Adrenal gland (tissue), 9 donors: ENCODE measurements at regions not wholly inside any gene's neighbourhood (a gene's known extent, or its start where the extent isn't known, plus 50 kb on each side); places are given as distances from the start of the nearest gene placed in this dataset.

Experiments
- DNase-seq, 7 donors: peaks; one replicate each; pipeline ENCODE4 v3.0.0-alpha.2; 2019 to 2020
- H3K27ac ChIP-seq, 5 donors: fragments of 200-600 bp; sonication (generic) in 4 of 5; 1 replicate in 3 of 5; 2 replicates in 2 of 5; pipeline versions ENCODE4 v1.5.1 to v1.8.0; 2016 to 2020; ENCODE audit warnings: mild to moderate bottlenecking in 1 of 5
- H3K27me3 ChIP-seq: fragments of 200-600 bp; 2 replicates; pipeline ENCODE4 v1.8.0; 2021
- H3K36me3 ChIP-seq, 2 donors: fragments of 200-600 bp; replicated peaks in 1 of 2; 1 replicate in 1 of 2; 2 replicates in 1 of 2; pipeline versions ENCODE4 v1.5.1 to v1.8.0; 2018 to 2022
- H3K4me1 ChIP-seq, 2 donors: fragments of 200-600 bp; replicated peaks in 1 of 2; 1 replicate in 1 of 2; 2 replicates in 1 of 2; pipeline versions ENCODE4 v1.5.1 to v1.8.0; 2018 to 2021
- H3K4me3 ChIP-seq, 4 donors: fragments of 200-600 bp; sonication (generic) in 3 of 4; one replicate each; pipeline ENCODE4 v1.5.1; 2016 to 2018
- H3K9me3 ChIP-seq, 3 donors: fragments of 200-600 bp; sonication (generic) in 1 of 3; replicated peaks in 1 of 3; 1 replicate in 2 of 3; 2 replicates in 1 of 3; pipeline versions ENCODE4 v1.5.1 to v1.8.0; 2016 to 2021
- POLR2A ChIP-seq, 2 donors: fragments of 450-650 bp; IDR thresholded peaks; one replicate each; pipeline ENCODE4 v1.6.1; 2017; ENCODE audit warnings: antibody characterized with exemption in 2 of 2, mild to moderate bottlenecking in 2 of 2, moderate library complexity in 1 of 2
- WGBS, 4 donors: extraction: QIAGEN DNeasy Blood & Tissue Kit in 2 of 4; methylation state at CpG; one replicate each; pipeline versions ENCODE4 v1.1.5 to v1.1.7; 2013 to 2017; 5-methylcytosine and 5-hydroxymethylcytosine counted together
- intact Hi-C, 2 donors: fragments of 100-400 bp; cut with DNase I; formaldehyde crosslinking; loops; one replicate each; pipeline versions ENCODE4 v1.14.1 to v1.15.0; 2022 to 2023
- TF ChIP-seq, protein P1 (sequence below), 6 experiments: fragments of 450-650 bp in 4 of 6; fragments of 200-600 bp in 2 of 6; sonication (generic) in 1 of 6; IDR thresholded peaks; 1 replicate in 5 of 6; 2 replicates in 1 of 6; pipeline versions ENCODE4 v1.5.1 to v1.8.0; 2016 to 2021; ENCODE audit warnings: antibody characterized with exemption in 6 of 6, mild to moderate bottlenecking in 2 of 6, moderate library complexity in 1 of 6
- donor health status: healthy with polysubstance abuse.
- donor health status: Bipolar disorder and iron deficiency.
- donor health status: DM: yes; HTN: yes; CAD: no.
- donor health status: DM: no; HTN: no; CAD: no.
- donor health status: DM: no; HTN: no; CAD: no.

DNA sequence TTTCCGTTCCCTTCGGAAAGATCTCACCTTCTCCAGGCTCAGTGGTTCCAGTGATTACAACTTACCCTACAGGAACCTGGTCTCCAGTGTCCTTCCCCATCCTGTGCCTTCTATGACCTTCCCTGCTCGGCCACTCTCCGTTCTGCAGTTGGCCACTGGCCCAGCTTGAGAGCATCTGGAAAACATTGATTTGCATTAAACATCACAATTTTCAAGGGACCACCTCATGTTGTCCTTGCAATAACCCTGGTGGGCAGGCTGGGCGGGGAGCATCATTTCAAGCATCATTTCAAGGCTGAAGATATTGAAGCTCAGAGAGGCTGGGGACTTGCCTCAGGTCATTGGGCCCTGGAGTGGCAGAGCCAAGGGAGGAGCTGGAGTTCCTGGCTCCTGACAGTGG is 177.4 kb downstream of the SEC61B start:
- 83 to 94% (median 84%) methylated on average over 5 of the region's 5 CpGs for WGBS, 4 donors

DNA sequence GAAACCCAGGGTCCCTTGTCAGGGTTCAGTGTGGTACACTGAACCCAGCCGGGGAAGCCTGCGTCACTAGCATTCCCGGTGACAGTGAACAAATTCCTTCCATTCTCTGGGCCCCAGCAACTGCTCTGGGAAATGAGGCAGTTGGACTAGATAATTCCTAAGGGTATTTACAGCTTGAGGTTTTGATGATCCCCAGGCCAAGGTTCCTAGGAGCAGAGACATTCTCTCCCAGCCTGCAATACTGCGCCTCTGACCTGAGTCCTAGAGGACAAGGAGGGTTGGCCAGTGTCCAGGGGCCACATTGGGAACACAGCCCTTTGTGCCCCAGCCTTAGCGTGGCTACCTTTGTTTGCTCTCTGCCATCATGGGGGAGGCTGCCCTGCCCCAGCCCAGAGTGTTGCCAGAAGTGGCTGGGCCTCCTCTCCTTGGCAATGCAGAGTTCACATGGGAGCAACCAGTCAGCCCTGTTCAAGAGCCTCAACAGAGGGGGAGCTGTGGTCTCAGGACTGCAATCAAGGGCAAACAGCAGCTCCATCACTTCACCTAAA is 178.2 kb downstream of the SEC61B start:
- no peak overlapping the region for H3K4me3 ChIP-seq
- no peak for DNase-seq
- TF ChIP-seq, protein P1, sequence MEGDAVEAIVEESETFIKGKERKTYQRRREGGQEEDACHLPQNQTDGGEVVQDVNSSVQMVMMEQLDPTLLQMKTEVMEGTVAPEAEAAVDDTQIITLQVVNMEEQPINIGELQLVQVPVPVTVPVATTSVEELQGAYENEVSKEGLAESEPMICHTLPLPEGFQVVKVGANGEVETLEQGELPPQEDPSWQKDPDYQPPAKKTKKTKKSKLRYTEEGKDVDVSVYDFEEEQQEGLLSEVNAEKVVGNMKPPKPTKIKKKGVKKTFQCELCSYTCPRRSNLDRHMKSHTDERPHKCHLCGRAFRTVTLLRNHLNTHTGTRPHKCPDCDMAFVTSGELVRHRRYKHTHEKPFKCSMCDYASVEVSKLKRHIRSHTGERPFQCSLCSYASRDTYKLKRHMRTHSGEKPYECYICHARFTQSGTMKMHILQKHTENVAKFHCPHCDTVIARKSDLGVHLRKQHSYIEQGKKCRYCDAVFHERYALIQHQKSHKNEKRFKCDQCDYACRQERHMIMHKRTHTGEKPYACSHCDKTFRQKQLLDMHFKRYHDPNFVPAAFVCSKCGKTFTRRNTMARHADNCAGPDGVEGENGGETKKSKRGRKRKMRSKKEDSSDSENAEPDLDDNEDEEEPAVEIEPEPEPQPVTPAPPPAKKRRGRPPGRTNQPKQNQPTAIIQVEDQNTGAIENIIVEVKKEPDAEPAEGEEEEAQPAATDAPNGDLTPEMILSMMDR (IDR thresholded peaks at IDR 0.05) = no peak
- no peak for TF ChIP-seq POLR2A (IDR thresholded peaks at IDR 0.05)
- H3K36me3 ChIP-seq = no peaks in the 10 kb centered on the region
- intact Hi-C loops = no loop called here
- 89 to 98% (median 93%) methylated on average over 3 to 5 of the region's 5 CpGs for WGBS, 4 donors
- H3K27ac ChIP-seq = no peak overlapping the region
- no peaks in the 10 kb centered on the region for H3K9me3 ChIP-seq
- H3K4me1 ChIP-seq = no peaks in the 10 kb centered on the region
- no peaks in the 10 kb centered on the region for H3K27me3 ChIP-seq

More for the DNA sequence above, 177.4 kb downstream of the SEC61B start:
- Histone ChIP-seq H3K4me1 (no peaks in the 10 kb centered on the region), H3K36me3 (no peaks in the 10 kb centered on the region), H3K27me3 (no peaks in the 10 kb centered on the region), H3K9me3 (no peaks in the 10 kb centered on the region), H3K4me3 (no peak overlapping the region), H3K27ac (no peak overlapping the region)
- intact Hi-C loops = no loop called here
- TF ChIP-seq, protein P1 (IDR thresholded peaks at IDR 0.05) = no peak
- TF ChIP-seq POLR2A (IDR thresholded peaks at IDR 0.05) = no peak
- DNase-seq = no peak

DNA sequence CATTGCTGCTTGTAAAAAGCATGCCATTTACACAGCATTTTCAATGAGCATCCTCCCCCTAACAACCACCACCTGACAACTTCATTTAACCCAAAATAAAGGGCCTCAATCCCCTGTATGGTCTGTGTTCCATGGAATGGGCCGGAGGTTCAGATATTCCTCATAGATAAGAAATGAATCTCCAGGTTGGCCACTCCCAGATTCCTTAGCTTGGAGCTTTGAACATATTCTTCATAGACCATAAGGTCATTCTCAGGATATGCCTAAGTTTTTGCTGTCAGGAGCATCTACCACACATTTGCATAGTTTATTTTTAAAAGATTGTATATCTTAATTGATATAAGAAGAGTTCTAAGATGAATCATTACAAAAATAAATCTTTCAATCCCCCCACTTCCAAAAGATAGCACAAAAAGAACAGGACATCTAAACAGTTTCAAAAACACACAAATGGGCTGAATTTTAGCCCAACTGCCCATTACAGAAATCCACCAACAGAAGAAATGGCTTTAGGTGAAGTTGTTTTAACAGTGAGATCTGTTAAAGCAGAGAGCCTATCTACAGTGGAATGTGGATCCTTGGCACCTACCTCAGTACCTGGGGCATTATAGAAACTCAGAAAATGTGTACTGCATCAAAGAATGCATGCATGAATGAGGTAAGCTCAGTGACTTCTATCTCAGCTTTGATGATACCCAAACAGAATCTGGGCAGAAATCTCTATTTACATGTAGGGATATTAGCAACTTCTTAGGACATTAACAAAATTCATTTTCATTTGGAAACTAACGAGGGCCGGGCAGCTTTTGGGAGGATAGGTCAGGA is 179.8 kb downstream of the SEC61B start:
- WGBS, 4 donors = 88 to 89% (median 89%) methylated on average over 3 of the region's 3 CpGs
- H3K4me3 ChIP-seq = no peak overlapping the region
- TF ChIP-seq POLR2A (IDR thresholded peaks at IDR 0.05) = no peak
- TF ChIP-seq, protein P1 (IDR thresholded peaks at IDR 0.05) = no peak

DNA sequence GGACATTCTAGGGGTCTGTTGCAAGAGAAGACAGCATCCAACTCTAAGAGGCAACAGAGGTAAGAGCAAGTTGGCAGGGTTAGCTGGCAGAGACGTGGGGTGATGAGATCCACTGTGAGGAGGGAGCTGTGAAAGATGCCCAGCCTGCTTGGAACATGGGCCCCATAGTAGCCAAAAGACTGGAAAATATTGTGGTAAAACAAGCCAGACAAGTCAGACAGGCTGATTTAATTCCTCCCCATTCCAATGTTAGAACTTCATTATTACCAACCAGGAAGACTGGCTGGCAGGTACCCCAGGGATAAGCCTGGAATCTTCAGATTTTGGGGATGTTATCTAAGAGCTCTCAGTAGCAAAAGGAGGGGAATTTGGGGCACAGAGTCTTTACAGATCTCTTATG is 181.3 kb downstream of the SEC61B start:
- no peaks in the 10 kb centered on the region for H3K36me3 ChIP-seq
- no peaks in the 10 kb centered on the region for H3K27me3 ChIP-seq
- 81 to 95% (median 90%) methylated on average over 1 of the region's 1 CpG for WGBS, 4 donors
- H3K27ac ChIP-seq = no peak overlapping the region
- TF ChIP-seq, protein P1 (IDR thresholded peaks at IDR 0.05) = no peak
- no peak for TF ChIP-seq POLR2A (IDR thresholded peaks at IDR 0.05)
- no peaks in the 10 kb centered on the region for H3K9me3 ChIP-seq
- intact Hi-C loops = no loop called here
- DNase-seq = no peak
- H3K4me1 ChIP-seq = no peaks in the 10 kb centered on the region
- H3K4me3 ChIP-seq = no peak overlapping the region

More for the DNA sequence above, 179.8 kb downstream of the SEC61B start:
- H3K36me3 ChIP-seq = no peaks in the 10 kb centered on the region
- H3K4me1 ChIP-seq = no peaks in the 10 kb centered on the region
- no peak for DNase-seq
- no peaks in the 10 kb centered on the region for H3K9me3 ChIP-seq
- no peak overlapping the region for H3K27ac ChIP-seq
- H3K27me3 ChIP-seq = no peaks in the 10 kb centered on the region
- intact Hi-C loops = no loop called here
